Activated naive CD4-positive, alpha-beta T cell treated with anti-CD3 and anti-CD28 coated beads, Interleukin-2, amount 50 U/mL, for 72 hours (primary cell): ENCODE measurements at regions not wholly inside any gene's neighbourhood (a gene's known extent, or its start where the extent isn't known, plus 50 kb on each side); places are given as distances from the start of the nearest gene placed in this dataset.
"Not testable (repeated sequence)": the region's sequence is repeated elsewhere in the genome, so short reads cannot be mapped to it uniquely, and the experiment has no call there.

Experiments
- ATAC-seq, 2 donors: fragments of 150-1000 bp; cut with Tn5 transposase; 2 replicates each; pipeline ENCODE4 v1.10.0; 2021; ENCODE audit warnings: mild to moderate bottlenecking in 2 of 2, moderate library complexity in 2 of 2
- DNase-seq, 2 donors: peaks; one replicate each; pipeline ENCODE4 v3.0.0; 2021 to 2022; ENCODE audit warnings: low spot score in 2 of 2
- H3K27ac Mint-ChIP-seq, 2 donors: one replicate each; pipeline ENCODE4 v1.8.0; 2022; ENCODE audit warnings: mild to moderate bottlenecking in 2 of 2, mixed read lengths in 2 of 2
- H3K36me3 Mint-ChIP-seq, 2 donors: one replicate each; pipeline ENCODE4 v1.8.0; 2022; ENCODE audit warnings: mixed read lengths in 2 of 2
- H3K9me3 Mint-ChIP-seq, 2 donors: one replicate each; pipeline ENCODE4 v1.8.0; 2022; ENCODE audit warnings: mixed read lengths in 2 of 2

- Mint-ChIP-seq H3K9me3 (peaks cover 16 to 30% of the 10 kb centered on the region in 2 donors), H3K36me3 (no peaks in the 10 kb centered on the region), H3K27ac (no peak overlapping the region)
- ATAC-seq, result no peak
- DNase-seq, result no peak
Measured at GRCh38 chr13:65613004-65613403, 1617.1 kb downstream of the PCDH9 start.

DNA sequence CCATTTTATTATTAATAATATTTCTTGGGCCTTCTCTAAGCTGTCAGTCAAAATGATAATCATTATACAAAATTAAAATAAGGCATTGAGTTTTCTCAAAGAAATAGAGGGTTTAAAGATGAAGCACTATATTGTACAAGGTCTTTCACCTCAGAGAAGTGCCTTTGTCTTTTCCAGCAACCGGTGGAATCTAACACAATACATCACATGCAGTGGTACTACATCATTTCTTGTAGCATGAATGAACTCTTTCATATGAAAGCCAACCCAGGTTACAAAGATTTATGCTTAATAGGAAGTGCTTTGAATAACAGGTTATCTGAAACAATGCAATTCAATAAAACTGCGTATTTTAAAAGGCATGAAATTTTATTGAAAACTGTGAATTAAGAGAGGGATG, 1620.8 kb downstream of the PCDH9 start:
- DNase-seq (no peak), ATAC-seq (no peak)
- Mint-ChIP-seq H3K36me3 (no peaks in the 10 kb centered on the region), H3K27ac (no peak overlapping the region), H3K9me3 (peaks cover 12 to 32% of the 10 kb centered on the region in 2 donors)

- DNase-seq (no peak), ATAC-seq (no peak)
- no peak overlapping the region for H3K27ac Mint-ChIP-seq
- peaks cover 8 to 24% of the 10 kb centered on the region in 2 donors for H3K9me3 Mint-ChIP-seq
- H3K36me3 Mint-ChIP-seq, result no peaks in the 10 kb centered on the region
Measured at GRCh38 chr13:65606622-65607021, 1623.5 kb downstream of the PCDH9 start.

- ATAC-seq (no peak), DNase-seq (no peak)
- peaks cover 8 to 21% of the 10 kb centered on the region in 2 donors for H3K9me3 Mint-ChIP-seq
- no peaks in the 10 kb centered on the region for H3K36me3 Mint-ChIP-seq
- H3K27ac Mint-ChIP-seq, result no peak overlapping the region
Measured at GRCh38 chr13:65605396-65605795, 1624.7 kb downstream of the PCDH9 start.

DNA sequence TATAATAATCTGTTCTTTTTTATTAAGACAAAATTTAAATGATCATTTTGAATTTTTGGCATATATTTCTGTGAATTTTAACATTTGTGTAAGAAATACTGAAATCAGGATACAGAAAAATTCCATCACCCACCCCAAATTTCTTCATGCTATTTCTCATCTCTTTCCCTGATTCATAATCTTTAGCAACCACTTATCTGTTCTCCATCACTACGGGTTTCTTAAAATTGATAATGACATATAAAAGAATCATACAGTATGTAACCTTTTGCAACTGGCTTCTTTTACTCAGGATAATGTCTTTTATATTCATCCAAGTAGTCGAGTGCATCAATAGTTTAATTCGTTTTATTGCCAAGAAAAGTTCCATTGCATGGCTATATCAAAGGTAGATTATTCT, 1627.0 kb downstream of the PCDH9 start:
- Mint-ChIP-seq H3K27ac (no peak overlapping the region), H3K9me3 (peaks cover 9 to 16% of the 10 kb centered on the region in 2 donors), H3K36me3 (no peaks in the 10 kb centered on the region)
- no peak for ATAC-seq
- DNase-seq, result no peak

DNA sequence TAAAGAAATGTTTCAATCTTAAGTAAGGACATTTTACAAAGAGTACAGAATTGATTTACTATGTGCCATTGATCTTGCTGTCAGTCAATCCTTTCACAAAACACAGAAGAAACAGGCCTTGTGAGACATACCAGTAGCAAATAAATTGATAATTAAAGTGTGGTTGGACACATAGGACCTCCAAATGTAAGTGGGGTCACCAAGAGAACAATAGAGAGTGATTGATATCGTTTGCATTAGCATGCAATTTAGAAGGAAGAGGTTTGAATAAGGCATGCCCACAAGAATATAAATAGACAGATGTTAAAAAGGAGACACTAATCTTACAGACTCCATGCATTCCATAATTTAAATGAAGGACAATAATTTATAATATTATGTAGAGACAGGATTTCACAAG, 1628.3 kb downstream of the PCDH9 start:
- ATAC-seq (no peak), DNase-seq (no peak)
- H3K9me3 Mint-ChIP-seq, result peaks cover 9 to 18% of the 10 kb centered on the region in 2 donors
- H3K27ac Mint-ChIP-seq, result no peak overlapping the region
- no peaks in the 10 kb centered on the region for H3K36me3 Mint-ChIP-seq

GRCh38 chr13:65600702-65601101, 1629.4 kb downstream of the PCDH9 start:
- ATAC-seq, result no peak
- H3K36me3 Mint-ChIP-seq, result no peaks in the 10 kb centered on the region
- H3K9me3 Mint-ChIP-seq, result peaks cover 9 to 18% of the 10 kb centered on the region in 2 donors
- no peak for DNase-seq
- no peak overlapping the region for H3K27ac Mint-ChIP-seq

GRCh38 chr13:65597839-65598818, 1632.0 kb downstream of the PCDH9 start:
- Mint-ChIP-seq H3K9me3 (peaks cover 9 to 13% of the 10 kb centered on the region in 2 donors), H3K36me3 (no peaks in the 10 kb centered on the region), H3K27ac (no peak overlapping the region)
- ATAC-seq (no peak), DNase-seq (no peak)

DNA sequence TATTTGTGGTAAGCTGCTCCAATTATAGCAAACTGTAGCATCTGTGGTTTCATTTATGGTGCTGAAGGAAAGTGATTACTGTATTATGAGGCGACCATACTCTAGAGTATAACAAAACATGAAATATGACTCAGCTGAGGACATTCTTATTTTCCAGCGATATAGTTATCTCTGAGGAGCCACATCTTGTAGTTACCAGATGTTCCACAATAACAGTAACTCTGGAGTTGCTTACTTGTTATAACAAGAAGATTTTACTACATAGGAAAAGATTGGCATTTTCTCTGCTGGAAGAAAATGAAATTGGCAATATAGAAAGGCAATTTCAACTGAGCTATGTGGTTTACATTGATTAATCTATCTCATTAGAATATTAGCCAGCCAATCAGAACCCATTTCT, 1634.2 kb downstream of the PCDH9 start:
- ATAC-seq (no peak), DNase-seq (no peak)
- Mint-ChIP-seq H3K9me3 (peaks cover 5 to 10% of the 10 kb centered on the region in 2 donors), H3K27ac (no peak overlapping the region), H3K36me3 (no peaks in the 10 kb centered on the region)

DNA sequence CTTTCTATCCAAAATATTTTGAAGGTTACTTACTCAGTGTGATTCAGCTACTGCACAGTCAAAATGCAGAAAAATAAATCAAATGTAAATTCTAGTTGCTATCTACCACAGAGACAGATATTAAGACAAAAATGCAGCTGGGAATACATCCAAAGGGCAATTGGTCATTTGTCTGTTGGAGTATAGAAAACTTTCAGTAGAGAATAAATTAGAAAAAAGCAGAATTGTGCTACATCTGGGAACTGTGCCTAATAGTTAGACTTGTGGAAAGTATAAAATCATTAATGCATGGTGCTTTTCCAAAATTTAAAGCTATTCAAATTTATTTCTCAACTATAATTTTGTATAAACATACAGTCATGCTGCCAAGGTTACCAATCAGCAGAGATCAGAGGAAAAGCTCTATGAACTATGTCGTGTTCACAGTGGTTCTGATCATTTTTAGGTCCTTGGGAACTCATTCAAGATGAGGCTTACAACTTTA, 1635.8 kb downstream of the PCDH9 start:
- Mint-ChIP-seq H3K27ac (no peak overlapping the region), H3K9me3 (peaks cover 5 to 15% of the 10 kb centered on the region in 2 donors), H3K36me3 (no peaks in the 10 kb centered on the region)
- ATAC-seq, result no peak
- DNase-seq, result no peak

DNA sequence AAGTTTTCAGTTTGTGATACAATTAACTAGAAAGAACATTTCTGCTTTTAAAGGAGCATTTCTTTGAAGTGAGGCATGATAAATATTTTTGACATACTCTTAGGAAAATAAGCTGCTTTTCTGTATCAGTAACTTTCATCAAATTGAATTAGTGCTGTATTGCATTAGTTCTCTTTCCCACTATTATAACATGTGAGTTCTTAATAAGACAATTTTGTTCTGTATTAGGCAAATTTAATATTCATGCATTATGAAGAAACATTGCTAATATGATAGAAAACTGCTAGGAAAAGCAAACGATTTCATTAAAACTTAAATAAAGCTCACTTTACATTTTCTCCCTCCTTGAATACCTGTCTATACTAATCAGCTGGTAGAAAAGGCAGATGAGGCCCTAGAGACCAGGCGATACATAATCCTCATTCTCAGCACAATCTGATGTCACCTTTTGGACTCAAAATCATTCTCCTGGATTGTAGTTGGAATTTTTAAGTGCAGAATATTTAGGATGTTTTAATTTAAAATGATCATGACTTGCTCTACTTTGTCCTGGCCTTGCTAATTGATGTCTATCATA, 1636.8 kb downstream of the PCDH9 start:
- Mint-ChIP-seq H3K9me3 (peaks cover under 1 to 21% of the 10 kb centered on the region in 2 donors), H3K36me3 (peaks cover 0 to 3% of the 10 kb centered on the region in 2 donors), H3K27ac (no peak overlapping the region)
- ATAC-seq, result no peak
- no peak for DNase-seq

DNA sequence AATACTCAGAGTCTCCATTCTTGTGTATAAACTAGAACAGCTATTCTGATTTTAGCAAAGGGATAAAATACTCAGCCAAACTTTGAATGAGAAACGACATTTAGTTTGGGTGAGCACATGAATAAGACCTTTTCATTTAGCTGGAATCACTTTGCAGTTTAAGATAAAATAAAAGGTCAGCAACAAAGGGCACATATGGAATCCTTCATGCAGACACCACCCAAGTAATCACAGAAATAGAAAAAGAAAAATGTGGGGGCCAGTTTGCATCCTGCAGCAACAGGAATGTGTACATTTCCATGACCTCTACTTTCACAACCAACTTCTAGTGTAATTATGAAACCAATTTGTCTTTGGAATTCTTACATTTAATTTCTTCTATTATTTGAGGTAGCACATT, 1637.4 kb downstream of the PCDH9 start:
- H3K27ac Mint-ChIP-seq, result no peak overlapping the region
- H3K9me3 Mint-ChIP-seq, result peaks cover 7 to 23% of the 10 kb centered on the region in 2 donors
- ATAC-seq (no peak), DNase-seq (no peak)
- peaks cover 0 to 9% of the 10 kb centered on the region in 2 donors for H3K36me3 Mint-ChIP-seq

GRCh38 chr13:65585346-65585745, 1644.8 kb downstream of the PCDH9 start:
- H3K36me3 Mint-ChIP-seq, result peaks cover 0 to 22% of the 10 kb centered on the region in 2 donors
- peaks cover 34 to 48% of the 10 kb centered on the region in 2 donors for H3K9me3 Mint-ChIP-seq
- no peak for ATAC-seq

DNA sequence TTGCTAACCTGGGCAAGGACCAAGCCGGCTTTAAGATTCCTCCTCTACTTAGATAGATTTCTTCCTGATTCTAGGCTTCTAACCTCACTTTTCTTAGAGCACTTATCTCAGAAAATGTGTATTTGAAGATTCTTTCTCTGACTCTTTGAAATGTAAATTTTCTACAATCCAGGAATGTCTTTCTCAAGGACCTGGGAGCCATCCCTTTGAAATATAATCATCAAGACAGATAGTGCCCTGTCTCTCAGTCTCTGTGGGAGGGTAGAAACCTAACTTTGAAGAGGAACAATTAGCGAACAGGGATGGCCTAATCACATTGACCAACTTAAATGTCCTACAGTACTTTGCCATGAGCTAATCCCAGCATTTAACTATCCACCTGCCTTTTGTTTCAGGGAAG, 1646.0 kb downstream of the PCDH9 start:
- H3K36me3 Mint-ChIP-seq, result peaks cover 0 to 22% of the 10 kb centered on the region in 2 donors
- ATAC-seq (no peak), DNase-seq (no peak)
- H3K9me3 Mint-ChIP-seq, result peaks cover 34 to 39% of the 10 kb centered on the region in 2 donors
- H3K27ac Mint-ChIP-seq, result no peak overlapping the region

More at GRCh38 chr13:65585346-65585745, 1644.8 kb downstream of the PCDH9 start:
- DNase-seq, result no peak
- no peak overlapping the region for H3K27ac Mint-ChIP-seq

GRCh38 chr13:65582160-65582559, 1648.0 kb downstream of the PCDH9 start:
- no peak overlapping the region for H3K27ac Mint-ChIP-seq
- peaks cover 25 to 27% of the 10 kb centered on the region in 2 donors for H3K9me3 Mint-ChIP-seq
- H3K36me3 Mint-ChIP-seq, result peaks cover 0 to 6% of the 10 kb centered on the region in 2 donors
- DNase-seq (no peak), ATAC-seq (no peak)

- H3K27ac Mint-ChIP-seq, H3K36me3 Mint-ChIP-seq, ATAC-seq, DNase-seq: not testable (repeated sequence)
- H3K9me3 Mint-ChIP-seq, result peaks cover 7 to 11% of the 10 kb centered on the region in 2 donors
Measured at GRCh38 chr13:65564561-65564960, 1665.6 kb downstream of the PCDH9 start.

DNA sequence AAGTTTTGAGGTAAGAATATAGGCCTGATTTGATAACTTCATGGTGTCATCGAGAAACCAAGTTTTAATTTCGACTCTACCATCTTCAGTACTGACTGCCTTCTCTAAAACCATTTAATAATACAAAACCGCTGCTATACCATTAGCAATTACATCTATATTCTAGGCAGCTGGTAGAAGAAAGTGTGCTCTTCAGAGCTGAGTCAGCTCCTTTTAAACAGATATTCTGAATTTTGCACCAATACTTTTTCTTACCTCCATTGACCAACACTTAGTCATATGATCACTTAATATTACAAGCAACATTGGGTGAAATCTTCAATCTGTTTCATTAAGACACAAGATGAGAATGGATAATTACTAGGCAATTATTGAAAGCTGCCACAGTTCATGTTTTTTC, 1667.8 kb downstream of the PCDH9 start:
- Mint-ChIP-seq H3K9me3 (peaks cover 0 to 12% of the 10 kb centered on the region in 2 donors), H3K36me3 (peaks cover 0 to 13% of the 10 kb centered on the region in 2 donors), H3K27ac (no peak overlapping the region)
- no peak for DNase-seq
- ATAC-seq, result no peak
